RWPE1 (cell line): ENCODE measurements at regions not wholly inside any gene's neighbourhood (a gene's known extent, or its start where the extent isn't known, plus 50 kb on each side); places are given as distances from the start of the nearest gene placed in this dataset.
"Not testable (repeated sequence)": the region's sequence is repeated elsewhere in the genome, so short reads cannot be mapped to it uniquely, and the experiment has no call there.

Experiments
- CTCF ChIA-PET: fragments of 350-600 bp; sonication (Branson Sonifier 250); formaldehyde crosslinking; extraction: SDS; loops from one replicate; lab custom pipeline; 2021; lab: Yijun Ruan, JAX
- POLR2A ChIA-PET: fragments of 400-600 bp; formaldehyde crosslinking; extraction: SDS; loops from one replicate; lab custom pipeline; 2020; ENCODE audit warnings: antibody characterized with exemption; ENCODE audit not compliant: low non-redundant PET; lab: Yijun Ruan, JAX
- DNase-seq: peaks from one replicate; pipeline ENCODE4 v3.0.0; 2012; ENCODE audit warnings: low spot score
- H3K27ac ChIP-seq: fragments of 450-650 bp; 2 replicates; pipeline ENCODE4 v1.5.1; 2017
- CTCF ChIP-seq: fragments of 450-650 bp; conservative IDR thresholded peaks from 2 replicates; pipeline ENCODE4 v1.5.1; 2017; ENCODE audit warnings: low read depth, mild to moderate bottlenecking

- TF ChIP-seq CTCF = no peak
- ChIA-PET CTCF (no interaction called here), POLR2A (no interaction called here)
- H3K27ac ChIP-seq = no peak overlapping the region
- no peak for DNase-seq
These were observed 76.9 kb upstream of the AGR3 start for GRCh38 chr7:16958724-16959123.

GRCh38 chr7:16960337-16960965 is 78.7 kb upstream of the AGR3 start:
- no peak for DNase-seq
- no peak for TF ChIP-seq CTCF
- H3K27ac ChIP-seq = no peak overlapping the region
- POLR2A ChIA-PET = no interaction called here
- CTCF ChIA-PET = interaction anchor here (1.0 kb wide), 1 partner anchor 34 kb away, joined by 3 read pairs; no protein-coding TSS in a partner anchor

GRCh38 chr7:16961641-16962040 is 79.9 kb upstream of the AGR3 start:
- DNase-seq = no peak
- ChIA-PET CTCF (interaction anchor here (1.0 kb wide), 2 partner anchors 21 to 35 kb away, joined by 3 read pairs; no protein-coding TSS in a partner anchor), POLR2A (no interaction called here)
- no peak overlapping the region for H3K27ac ChIP-seq
- TF ChIP-seq CTCF = no peak

GRCh38 chr7:16963044-16963443 is 81.3 kb upstream of the AGR3 start:
- no peak for TF ChIP-seq CTCF
- ChIA-PET POLR2A (no interaction called here), CTCF (interaction anchor here (0.5 kb wide), 1 partner anchor 73 kb away, joined by 3 read pairs; no protein-coding TSS in a partner anchor)
- H3K27ac ChIP-seq = no peak overlapping the region
- DNase-seq = no peak

GRCh38 chr7:16965697-16966096 is 83.9 kb upstream of the AGR3 start:
- POLR2A ChIA-PET, H3K27ac ChIP-seq, DNase-seq: not testable (repeated sequence)
- CTCF ChIA-PET = interaction anchor here (0.5 to 0.8 kb wide), 3 partner anchors 17 to 727 kb away, joined by 3 to 4 read pairs (median 3); no protein-coding TSS in a partner anchor

GRCh38 chr7:16967300-16967811 is 85.6 kb upstream of the AGR3 start:
- ChIA-PET CTCF (interaction anchor here (0.6 kb wide), 1 partner anchor 741 kb away, joined by 3 read pairs; no protein-coding TSS in a partner anchor), POLR2A (no interaction called here)

More at GRCh38 chr7:16967300-16967811, 85.6 kb upstream of the AGR3 start:
- no peak overlapping the region for H3K27ac ChIP-seq
- no peak for TF ChIP-seq CTCF
- DNase-seq = no peak
